ENCODE measurements at regions not wholly inside any gene's neighbourhood (a gene's known extent, or its start where the extent isn't known, plus 50 kb on each side); places are given as distances from the start of the nearest gene placed in this dataset.

DNA sequence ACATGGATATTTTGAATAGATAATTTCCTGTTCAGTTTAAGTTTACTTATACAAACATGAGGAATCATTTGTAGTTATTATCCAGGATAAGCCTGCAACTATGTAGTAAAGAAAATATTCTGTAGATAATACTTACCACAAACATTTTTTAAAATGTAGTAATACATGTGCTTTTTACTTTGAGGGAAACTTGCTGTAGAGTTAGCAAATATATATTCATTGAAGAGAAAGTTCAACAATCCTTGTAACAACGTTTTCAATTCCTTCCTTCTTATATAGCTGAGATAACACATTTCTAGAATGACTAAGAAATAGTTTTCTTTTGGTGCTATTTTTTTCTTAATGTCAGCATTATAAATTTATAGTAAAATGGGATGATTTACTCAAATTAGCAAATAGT is 664.6 kb upstream of the ADAMTS5 start:
- no peak overlapping the region for H3K27ac Mint-ChIP-seq (ENCODE audit: unreplicated experiment)
- no peak for DNase-seq
- intact Hi-C loops (cut with micrococcal nuclease; ENCODE audit: unreplicated experiment): no loop called here
- TF ChIP-seq CTCF (IDR thresholded peaks at IDR 0.05; ENCODE audit: insufficient read depth in 1 of 2, low read depth in 1 of 2, low read length in 1 of 2, severe bottlenecking in 1 of 2, unreplicated experiment in 1 of 2): no peak
- Histone ChIP-seq H3K36me3 (ENCODE audit: control insufficient read depth, insufficient read depth, low read length) (no peaks in the 10 kb centered on the region), H3K27me3 (replicated peaks; ENCODE audit: control insufficient read depth, insufficient read depth, low read length) (no peaks in the 10 kb centered on the region), H3K4me1 (no peaks in the 10 kb centered on the region), H3K4me3 (ENCODE audit: low read depth, low read length) (no peak overlapping the region), H3K9me3 (no peaks in the 10 kb centered on the region)
- CTCF ChIA-PET: no interaction called here
- H3K36me3 Mint-ChIP-seq (ENCODE audit: insufficient read depth, unreplicated experiment): no peaks in the 10 kb centered on the region
- no peak overlapping the region for H3K4me3 Mint-ChIP-seq (ENCODE audit: unreplicated experiment)
- no TSS peak for BruUV-seq (replicated peaks)
- POLR2A ChIA-PET: no interaction called here
- peaks cover 4% of the 10 kb centered on the region for H3K9me3 Mint-ChIP-seq (ENCODE audit: unreplicated experiment)
- H3K27me3 Mint-ChIP-seq (ENCODE audit: insufficient read depth, unreplicated experiment): no peaks in the 10 kb centered on the region
- no peaks in the 10 kb centered on the region for H3K4me1 Mint-ChIP-seq (ENCODE audit: low read depth, unreplicated experiment)

DNA sequence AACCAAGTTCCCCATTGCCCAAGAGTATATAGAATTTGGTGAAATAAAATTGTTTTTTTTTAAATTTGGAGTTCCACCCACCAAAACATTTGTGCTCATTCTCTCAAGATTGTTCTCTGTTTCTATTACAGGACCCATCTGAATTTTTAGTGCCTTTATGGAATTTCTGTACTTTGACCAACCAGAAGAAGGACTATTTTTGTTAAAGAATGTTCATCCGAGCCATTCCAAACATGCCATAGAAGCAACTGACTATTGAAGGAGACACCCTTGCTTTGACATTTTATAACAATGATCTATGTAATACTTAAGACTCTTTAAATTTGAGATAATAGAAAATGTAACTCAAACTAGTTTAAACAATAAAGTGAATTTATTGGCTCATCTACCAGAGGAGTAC is 655.7 kb upstream of the ADAMTS5 start:
- peaks cover 19% of the 10 kb centered on the region for H3K9me3 Mint-ChIP-seq (ENCODE audit: unreplicated experiment)
- Histone ChIP-seq H3K9me3 (no peaks in the 10 kb centered on the region), H3K36me3 (ENCODE audit: control insufficient read depth, insufficient read depth, low read length) (no peaks in the 10 kb centered on the region), H3K27me3 (replicated peaks; ENCODE audit: control insufficient read depth, insufficient read depth, low read length) (no peaks in the 10 kb centered on the region), H3K4me1 (no peaks in the 10 kb centered on the region), H3K4me3 (ENCODE audit: low read depth, low read length) (no peak overlapping the region)
- no peak overlapping the region for H3K27ac Mint-ChIP-seq (ENCODE audit: unreplicated experiment)
- no peak overlapping the region for H3K4me3 Mint-ChIP-seq (ENCODE audit: unreplicated experiment)
- H3K4me1 Mint-ChIP-seq (ENCODE audit: low read depth, unreplicated experiment): no peaks in the 10 kb centered on the region
- H3K36me3 Mint-ChIP-seq (ENCODE audit: insufficient read depth, unreplicated experiment): no peaks in the 10 kb centered on the region
- intact Hi-C loops (cut with micrococcal nuclease; ENCODE audit: unreplicated experiment): no loop called here
- CTCF ChIA-PET: no interaction called here
- POLR2A ChIA-PET: no interaction called here
- H3K27me3 Mint-ChIP-seq (ENCODE audit: insufficient read depth, unreplicated experiment): no peaks in the 10 kb centered on the region
- BruUV-seq (replicated peaks): no TSS peak
- no peak for DNase-seq
- TF ChIP-seq CTCF (IDR thresholded peaks at IDR 0.05; ENCODE audit: insufficient read depth in 1 of 2, low read depth in 1 of 2, low read length in 1 of 2, severe bottlenecking in 1 of 2, unreplicated experiment in 1 of 2): no peak

DNA sequence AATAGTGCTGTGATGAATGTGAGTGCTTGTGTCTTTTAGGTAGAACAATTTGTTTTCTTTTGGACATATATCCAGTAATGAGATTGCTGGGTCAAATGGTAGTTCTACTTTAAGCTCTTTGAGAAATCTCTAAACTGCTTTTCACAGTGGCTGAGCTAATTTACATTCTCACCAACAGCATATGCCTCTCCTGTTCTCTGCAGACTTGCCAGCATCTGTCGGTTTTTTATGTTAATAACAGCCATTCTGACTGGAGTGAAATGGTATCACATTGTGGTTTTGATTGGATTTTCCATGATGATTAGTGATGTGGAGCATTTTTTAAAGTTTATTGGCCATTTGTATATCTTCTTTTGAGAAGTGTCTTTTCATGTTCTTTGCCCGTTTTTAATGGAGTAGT is 647.3 kb upstream of the ADAMTS5 start:
- Histone ChIP-seq H3K27me3 (replicated peaks; ENCODE audit: control insufficient read depth, insufficient read depth, low read length) (no peaks in the 10 kb centered on the region), H3K36me3 (ENCODE audit: control insufficient read depth, insufficient read depth, low read length) (no peaks in the 10 kb centered on the region), H3K4me1 (no peaks in the 10 kb centered on the region), H3K9me3 (no peaks in the 10 kb centered on the region), H3K4me3 (ENCODE audit: low read depth, low read length) (no peak overlapping the region)
- BruUV-seq (replicated peaks): no TSS peak
- Mint-ChIP-seq H3K36me3 (ENCODE audit: insufficient read depth, unreplicated experiment) (no peaks in the 10 kb centered on the region), H3K9me3 (ENCODE audit: unreplicated experiment) (no peaks in the 10 kb centered on the region), H3K4me3 (ENCODE audit: unreplicated experiment) (no peak overlapping the region), H3K27me3 (ENCODE audit: insufficient read depth, unreplicated experiment) (peaks cover 4% of the 10 kb centered on the region), H3K27ac (ENCODE audit: unreplicated experiment) (no peak overlapping the region), H3K4me1 (ENCODE audit: low read depth, unreplicated experiment) (no peaks in the 10 kb centered on the region)
- ChIA-PET POLR2A (no interaction called here), CTCF (no interaction called here)
- no peak for DNase-seq
- TF ChIP-seq CTCF (IDR thresholded peaks at IDR 0.05; ENCODE audit: insufficient read depth in 1 of 2, low read depth in 1 of 2, low read length in 1 of 2, severe bottlenecking in 1 of 2, unreplicated experiment in 1 of 2): no peak
- intact Hi-C loops (cut with micrococcal nuclease; ENCODE audit: unreplicated experiment): no loop called here

Measured in Caco-2 (cell line).